Breast epithelium (tissue), 4 donors: ENCODE measurements at regions not wholly inside any gene's neighbourhood (a gene's known extent, or its start where the extent isn't known, plus 50 kb on each side); places are given as distances from the start of the nearest gene placed in this dataset.

ENCODE experiments used
- DNase-seq, 2 donors: peaks; one replicate each; pipeline ENCODE4 v3.0.0-alpha.2; 2019; ENCODE audit warnings: low spot score in 2 of 2
- H3K27ac ChIP-seq, 2 donors: fragments of 200-600 bp; sonication (generic) in 1 of 2; one replicate each; pipeline ENCODE4 v1.5.1; 2016 to 2019; ENCODE audit warnings: mild to moderate bottlenecking in 1 of 2
- H3K27me3 ChIP-seq, 2 donors: fragments of 200-600 bp; sonication (generic) in 1 of 2; one replicate each; pipeline versions ENCODE4 v1.5.1 to v1.6.0; 2017 to 2019; ENCODE audit warnings: control low read depth in 1 of 2, mild to moderate bottlenecking in 1 of 2
- H3K36me3 ChIP-seq: fragments of 200-600 bp; one replicate; pipeline ENCODE4 v1.5.1; 2019
- H3K4me1 ChIP-seq, 2 donors: fragments of 200-600 bp; sonication (generic); one replicate each; pipeline ENCODE4 v1.5.1; 2016 to 2019; ENCODE audit warnings: control low read depth in 1 of 2
- H3K4me3 ChIP-seq, 3 donors: fragments of 200-600 bp; sonication (generic); 1 replicate in 2 of 3; 2 replicates in 1 of 3; pipeline ENCODE4 v1.5.1; 2016 to 2019; ENCODE audit warnings: mild to moderate bottlenecking in 3 of 3, moderate library complexity in 2 of 3
- H3K9me3 ChIP-seq, 2 donors: fragments of 200-600 bp; sonication (generic) in 1 of 2; one replicate each; pipeline ENCODE4 v1.5.1; 2016 to 2019; ENCODE audit warnings: control low read depth in 1 of 2
- POLR2A ChIP-seq: fragments of 450-650 bp; IDR thresholded peaks from one replicate; pipeline ENCODE4 v1.6.1; 2016; ENCODE audit warnings: antibody characterized with exemption, mild to moderate bottlenecking, moderate library complexity
- POLR2AphosphoS5 ChIP-seq, 3 donors: sonication (generic); formaldehyde crosslinking; IDR thresholded peaks; one replicate each; pipeline ENCODE4 v1.6.1; 2017; ENCODE audit warnings: antibody characterized with exemption in 3 of 3
- intact Hi-C: fragments of 100-400 bp; cut with DNase I; formaldehyde crosslinking; loops from one replicate; pipeline ENCODE4 v1.15.1; 2023; ENCODE audit warnings: low total_unique reads
- TF ChIP-seq, protein P1 (sequence below), 3 donors: fragments of 450-650 bp; IDR thresholded peaks; one replicate each; pipeline ENCODE4 v1.5.1; 2016 to 2017; ENCODE audit warnings: antibody characterized with exemption in 3 of 3, mild to moderate bottlenecking in 3 of 3, moderate library complexity in 3 of 3

GRCh38 chr12:86801439-86801838, 545.2 kb upstream of the MGAT4C start:
- intact Hi-C loops: no loop called here
- Histone ChIP-seq H3K27ac (no peak overlapping the region), H3K9me3 (no peaks in the 10 kb centered on the region), H3K27me3 (no peaks in the 10 kb centered on the region), H3K36me3 (no peaks in the 10 kb centered on the region), H3K4me3 (no peak overlapping the region), H3K4me1 (no peaks in the 10 kb centered on the region)
- TF ChIP-seq POLR2AphosphoS5 (IDR thresholded peaks at IDR 0.05): no peak
- TF ChIP-seq, protein P1, sequence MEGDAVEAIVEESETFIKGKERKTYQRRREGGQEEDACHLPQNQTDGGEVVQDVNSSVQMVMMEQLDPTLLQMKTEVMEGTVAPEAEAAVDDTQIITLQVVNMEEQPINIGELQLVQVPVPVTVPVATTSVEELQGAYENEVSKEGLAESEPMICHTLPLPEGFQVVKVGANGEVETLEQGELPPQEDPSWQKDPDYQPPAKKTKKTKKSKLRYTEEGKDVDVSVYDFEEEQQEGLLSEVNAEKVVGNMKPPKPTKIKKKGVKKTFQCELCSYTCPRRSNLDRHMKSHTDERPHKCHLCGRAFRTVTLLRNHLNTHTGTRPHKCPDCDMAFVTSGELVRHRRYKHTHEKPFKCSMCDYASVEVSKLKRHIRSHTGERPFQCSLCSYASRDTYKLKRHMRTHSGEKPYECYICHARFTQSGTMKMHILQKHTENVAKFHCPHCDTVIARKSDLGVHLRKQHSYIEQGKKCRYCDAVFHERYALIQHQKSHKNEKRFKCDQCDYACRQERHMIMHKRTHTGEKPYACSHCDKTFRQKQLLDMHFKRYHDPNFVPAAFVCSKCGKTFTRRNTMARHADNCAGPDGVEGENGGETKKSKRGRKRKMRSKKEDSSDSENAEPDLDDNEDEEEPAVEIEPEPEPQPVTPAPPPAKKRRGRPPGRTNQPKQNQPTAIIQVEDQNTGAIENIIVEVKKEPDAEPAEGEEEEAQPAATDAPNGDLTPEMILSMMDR (IDR thresholded peaks at IDR 0.05): no peak
- no peak for DNase-seq

DNA sequence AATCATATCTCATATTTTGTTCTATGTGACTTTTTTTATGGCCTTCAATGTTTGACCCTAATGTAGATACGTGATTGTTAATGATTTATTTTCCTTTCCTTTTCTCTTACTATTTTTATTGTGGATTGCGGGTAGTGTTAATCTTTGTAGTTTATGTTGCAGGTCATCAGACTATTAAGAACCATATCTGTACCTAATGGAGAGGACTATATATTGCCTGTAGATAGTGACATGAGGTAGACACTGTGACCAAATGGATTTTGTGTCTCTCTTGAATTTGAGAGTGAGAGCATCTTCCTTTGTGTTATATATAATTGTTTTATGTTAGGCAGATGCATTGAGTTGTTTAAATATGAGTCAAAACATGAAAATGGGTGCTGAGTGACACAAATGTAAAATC, 543.4 kb upstream of the MGAT4C start:
- no peak for TF ChIP-seq POLR2AphosphoS5 (IDR thresholded peaks at IDR 0.05)
- TF ChIP-seq, protein P1 (IDR thresholded peaks at IDR 0.05): no peak
- TF ChIP-seq POLR2A: no peak
- H3K27ac ChIP-seq: no peak overlapping the region
- no peaks in the 10 kb centered on the region for H3K27me3 ChIP-seq
- H3K4me1 ChIP-seq: no peaks in the 10 kb centered on the region
- no peaks in the 10 kb centered on the region for H3K9me3 ChIP-seq
- H3K36me3 ChIP-seq: no peaks in the 10 kb centered on the region
- DNase-seq: no peak
- no peak overlapping the region for H3K4me3 ChIP-seq
- intact Hi-C loops: no loop called here

DNA sequence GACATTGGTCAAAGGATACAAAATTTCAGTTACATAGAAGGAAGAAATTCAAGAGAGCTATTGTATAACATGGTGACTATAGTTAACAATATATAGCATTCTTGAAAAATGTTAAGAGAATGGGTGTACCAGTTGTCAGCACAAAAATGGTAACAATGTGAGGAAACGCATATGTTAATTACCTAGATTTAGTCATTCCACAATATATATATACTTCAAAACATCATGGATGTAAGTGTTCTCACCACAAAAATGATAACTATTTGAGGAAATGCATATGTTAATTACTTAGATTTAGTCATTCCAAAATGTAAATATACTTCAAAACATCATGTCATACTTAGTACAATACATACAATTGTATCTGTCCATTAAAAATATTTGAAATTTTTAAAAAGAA, 540.4 kb upstream of the MGAT4C start:
- Histone ChIP-seq H3K4me3 (no peak overlapping the region), H3K27me3 (no peaks in the 10 kb centered on the region), H3K36me3 (no peaks in the 10 kb centered on the region), H3K9me3 (no peaks in the 10 kb centered on the region), H3K4me1 (no peaks in the 10 kb centered on the region), H3K27ac (no peak overlapping the region)
- TF ChIP-seq POLR2A (no peak), POLR2AphosphoS5 (IDR thresholded peaks at IDR 0.05) (no peak)
- TF ChIP-seq, protein P1 (IDR thresholded peaks at IDR 0.05): no peak
- intact Hi-C loops: no loop called here
- DNase-seq: no peak

GRCh38 chr12:86788661-86789060, 532.5 kb upstream of the MGAT4C start:
- no peaks in the 10 kb centered on the region for H3K9me3 ChIP-seq
- H3K4me3 ChIP-seq: no peak overlapping the region
- H3K27ac ChIP-seq: no peak overlapping the region
- DNase-seq: no peak
- no peaks in the 10 kb centered on the region for H3K4me1 ChIP-seq
- intact Hi-C loops: no loop called here
- no peaks in the 10 kb centered on the region for H3K27me3 ChIP-seq
- no peaks in the 10 kb centered on the region for H3K36me3 ChIP-seq
- TF ChIP-seq, protein P1 (IDR thresholded peaks at IDR 0.05): no peak
- no peak for TF ChIP-seq POLR2AphosphoS5 (IDR thresholded peaks at IDR 0.05)
- no peak for TF ChIP-seq POLR2A

- Histone ChIP-seq H3K4me1 (no peaks in the 10 kb centered on the region), H3K4me3 (no peak overlapping the region), H3K36me3 (no peaks in the 10 kb centered on the region), H3K27me3 (no peaks in the 10 kb centered on the region), H3K9me3 (no peaks in the 10 kb centered on the region), H3K27ac (no peak overlapping the region)
- intact Hi-C loops: no loop called here
- DNase-seq: no peak
- TF ChIP-seq, protein P1 (IDR thresholded peaks at IDR 0.05): no peak
- TF ChIP-seq POLR2A: no peak
- TF ChIP-seq POLR2AphosphoS5 (IDR thresholded peaks at IDR 0.05): no peak
Observed at GRCh38 chr12:86787419-86787818, 531.2 kb upstream of the MGAT4C start.
